Liver (tissue), 3 donors: ENCODE measurements at regions not wholly inside any gene's neighbourhood (a gene's known extent, or its start where the extent isn't known, plus 50 kb on each side); places are given as distances from the start of the nearest gene placed in this dataset.

Experiments used
- CTCF ChIP-seq: fragments of 150-350 bp; IDR thresholded peaks from 2 replicates; pipeline ENCODE4 v1.5.1; 2017; ENCODE audit warnings: improper control_type of control experiment, low read depth, low read length; ENCODE audit not compliant: missing input control
- EGR1 ChIP-seq, 2 donors: IDR thresholded peaks; 2 replicates each; pipeline ENCODE4 v1.6.1; 2016 to 2018; ENCODE audit warnings: antibody characterized with exemption in 2 of 2, low read depth in 2 of 2
- HNF4G ChIP-seq: IDR thresholded peaks from 2 replicates; pipeline ENCODE4 v1.6.1; 2016; ENCODE audit warnings: antibody characterized with exemption
- RAD21 ChIP-seq, 2 donors: IDR thresholded peaks; 2 replicates each; pipeline ENCODE4 v1.6.1; 2016; ENCODE audit warnings: antibody characterized with exemption in 2 of 2, mild to moderate bottlenecking in 2 of 2
- REST ChIP-seq: IDR thresholded peaks from 2 replicates; pipeline ENCODE4 v1.6.1; 2016; ENCODE audit warnings: antibody characterized with exemption, mild to moderate bottlenecking
- SP1 ChIP-seq: IDR thresholded peaks from 2 replicates; pipeline ENCODE4 v1.6.1; 2018; ENCODE audit warnings: antibody characterized with exemption, mild to moderate bottlenecking
- TAF1 ChIP-seq: conservative IDR thresholded peaks from 2 replicates; pipeline ENCODE4 v1.6.1; 2016; ENCODE audit warnings: antibody characterized with exemption, mild to moderate bottlenecking
- ZBTB33 ChIP-seq: IDR thresholded peaks from 2 replicates; pipeline ENCODE4 v1.6.1; 2016; ENCODE audit warnings: antibody characterized with exemption
- donor health status: healthy.
- donor health status: healthy.

- TF ChIP-seq CTCF (no peak), SP1 (no peak), TAF1 (no peak), RAD21 (IDR thresholded peaks at IDR 0.05) (no peak), REST (no peak), EGR1 (IDR thresholded peaks at IDR 0.05; ENCODE audit: low read depth in 2 of 2) (no peak), HNF4G (no peak), ZBTB33 (no peak)
These were observed 227.4 kb downstream of the TUBA3C start for GRCh38 chr13:18954254-18954653.
